HG02588 (cell line): ENCODE measurements at regions not wholly inside any gene's neighbourhood (a gene's known extent, or its start where the extent isn't known, plus 50 kb on each side); places are given as distances from the start of the nearest gene placed in this dataset.
"Not testable (repeated sequence)": the region's sequence is repeated elsewhere in the genome, so short reads cannot be mapped to it uniquely, and the experiment has no call there.

Experiments used
- ATAC-seq: cut with Tn5 transposase; IDR thresholded peaks from one replicate; pipeline ENCODE4 v1.9.1; 2021; ENCODE audit warnings: mild to moderate bottlenecking, moderate library complexity; ENCODE audit not compliant: unreplicated experiment

DNA sequence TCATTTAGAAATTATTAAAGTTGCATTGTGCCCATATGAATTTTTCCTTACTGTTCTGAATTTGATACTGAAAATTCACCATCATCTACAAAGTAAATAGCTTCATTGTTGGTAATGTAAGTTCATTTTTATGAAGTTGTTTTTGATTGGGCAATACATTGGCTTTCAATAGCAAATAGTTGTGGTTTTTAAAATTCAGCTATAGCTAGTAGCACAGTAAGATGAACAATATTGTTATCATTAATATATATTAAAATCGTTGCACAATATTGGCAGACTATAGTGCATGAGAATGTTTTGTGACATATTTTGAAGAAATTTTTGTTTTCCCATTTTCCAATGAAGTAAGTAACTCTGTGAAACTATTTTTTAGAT lies 575.0 kb downstream of the PRKD1 start:
- ATAC-seq = no peak

DNA sequence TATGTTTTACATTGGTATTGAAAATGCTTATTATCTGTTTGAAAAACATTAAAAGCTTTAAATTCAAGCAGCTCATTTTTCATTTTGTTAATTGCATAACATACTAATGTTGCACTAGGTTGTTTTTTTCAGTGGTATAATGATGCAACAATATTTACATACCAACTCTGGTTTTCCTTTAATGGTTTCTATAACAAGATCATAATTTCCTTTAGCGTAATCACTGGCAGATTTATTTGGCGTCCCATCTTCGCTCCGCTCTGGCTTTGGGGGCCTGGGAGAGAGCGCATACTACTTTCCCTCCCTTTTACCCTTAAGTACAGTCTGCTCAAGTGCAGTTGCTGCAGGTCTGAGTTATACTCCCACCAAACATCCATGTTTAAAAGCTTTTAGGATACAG lies 574.1 kb downstream of the PRKD1 start:
- ATAC-seq = no peak

DNA sequence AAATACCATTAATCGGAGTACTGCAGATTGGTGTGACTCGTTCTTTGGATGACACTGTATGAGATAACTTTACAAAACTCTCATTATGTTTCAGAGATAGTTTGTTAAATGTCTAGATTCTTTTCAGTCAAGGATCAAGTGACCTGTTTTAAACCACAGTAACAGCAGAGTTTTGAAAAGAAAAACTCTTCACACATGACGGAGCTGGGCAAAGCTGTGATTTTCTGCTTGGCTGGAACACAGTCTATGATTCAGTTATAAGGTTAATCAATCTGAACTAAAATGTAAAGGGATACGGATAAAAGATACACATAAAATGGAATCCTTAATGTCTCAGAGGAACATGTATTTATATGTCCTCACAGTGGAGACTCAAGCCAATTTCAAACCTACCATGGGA lies 573.2 kb downstream of the PRKD1 start:
- ATAC-seq = no peak

DNA sequence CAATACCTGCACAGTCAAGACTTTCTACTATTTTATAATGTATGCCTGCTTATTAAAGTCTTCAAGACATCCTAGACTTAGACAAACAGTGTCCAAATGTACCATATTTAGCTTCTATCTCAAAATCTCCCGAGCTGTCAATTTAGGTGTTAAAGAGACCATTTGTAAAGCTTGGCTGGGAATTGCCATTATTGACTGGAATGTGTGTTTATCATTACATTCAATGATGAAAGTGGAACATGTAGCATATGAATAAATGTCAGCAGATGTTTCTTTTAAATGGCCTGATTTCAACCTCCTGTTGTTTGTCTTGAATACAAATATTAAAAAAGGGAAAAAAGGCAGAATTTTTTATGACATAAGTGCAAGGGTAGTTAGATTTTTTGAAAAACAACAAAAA lies 572.3 kb downstream of the PRKD1 start:
- ATAC-seq = no peak

DNA sequence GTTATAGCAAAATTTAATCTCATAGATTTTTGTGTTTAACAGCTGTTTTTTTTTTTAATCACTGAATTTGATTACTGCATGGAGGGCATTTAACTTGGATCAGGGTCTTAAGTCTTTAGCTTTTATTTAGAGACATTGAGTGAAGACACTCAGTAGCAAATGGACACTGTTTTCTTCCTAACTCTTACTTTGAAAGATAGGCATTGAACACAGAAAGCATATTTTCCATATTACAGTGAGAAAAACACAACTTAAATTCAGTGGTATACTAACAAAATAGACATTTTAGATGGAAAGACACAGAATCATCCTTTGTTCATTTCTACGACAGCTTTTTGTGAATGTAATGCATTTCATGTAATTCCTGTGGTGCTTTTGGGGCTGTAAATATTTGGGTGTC lies 571.8 kb downstream of the PRKD1 start:
- ATAC-seq = no peak

DNA sequence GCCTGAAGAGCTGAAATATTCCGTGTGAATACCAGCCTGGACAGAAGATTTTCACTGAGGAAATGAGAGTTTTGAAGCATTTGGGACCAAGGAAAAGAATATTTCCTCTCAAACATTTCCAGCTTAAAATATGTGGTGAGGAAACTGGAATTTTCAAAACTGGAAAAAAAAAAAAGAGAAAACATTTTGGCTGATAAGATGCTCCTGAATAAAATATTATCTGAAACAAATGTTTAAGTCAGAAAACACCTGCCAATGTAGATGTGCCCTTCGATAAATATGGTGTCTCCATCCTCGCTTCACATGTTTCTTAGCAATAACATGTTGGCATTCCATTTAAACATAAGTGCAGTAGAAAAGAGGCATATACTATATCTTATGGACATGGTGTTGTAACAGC lies 567.0 kb downstream of the PRKD1 start:
- no peak for ATAC-seq

DNA sequence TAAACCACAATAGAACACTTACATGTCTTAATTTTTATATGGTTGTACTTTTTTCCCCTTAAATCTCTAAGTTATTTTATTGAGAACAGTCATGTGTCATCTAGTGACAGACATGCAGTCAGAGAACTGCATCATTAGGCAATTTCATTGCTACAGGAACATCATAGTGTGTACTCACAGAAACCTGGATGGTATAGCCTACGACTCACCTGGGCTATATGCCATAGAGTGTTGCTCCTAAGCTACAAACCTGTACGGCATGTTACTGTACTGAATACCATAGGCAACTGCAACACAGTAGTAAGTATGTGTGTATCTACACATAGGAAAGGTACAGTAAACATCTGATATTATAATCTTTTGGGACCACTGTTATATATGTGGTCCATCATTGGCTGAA lies 557.6 kb downstream of the PRKD1 start:
- ATAC-seq = no peak

DNA sequence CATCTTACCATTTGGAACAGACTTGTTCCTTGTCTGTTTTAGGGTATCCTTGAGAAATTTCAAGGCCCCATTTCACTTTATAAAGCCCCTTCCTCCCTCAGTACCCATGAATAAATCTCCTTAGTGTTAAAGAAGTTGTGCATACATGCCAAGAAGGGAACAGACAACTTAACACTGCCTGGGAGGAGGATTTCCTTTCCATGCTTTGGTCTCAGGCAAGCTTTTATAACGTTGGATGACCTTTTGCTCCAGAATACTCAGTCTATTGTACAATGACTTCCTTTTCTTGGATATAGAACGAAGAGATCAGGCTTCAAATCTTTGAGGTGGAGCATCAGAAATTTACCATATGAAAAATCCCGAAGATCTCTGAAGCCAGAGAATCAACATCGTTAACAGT lies 551.4 kb downstream of the PRKD1 start:
- no peak for ATAC-seq

DNA sequence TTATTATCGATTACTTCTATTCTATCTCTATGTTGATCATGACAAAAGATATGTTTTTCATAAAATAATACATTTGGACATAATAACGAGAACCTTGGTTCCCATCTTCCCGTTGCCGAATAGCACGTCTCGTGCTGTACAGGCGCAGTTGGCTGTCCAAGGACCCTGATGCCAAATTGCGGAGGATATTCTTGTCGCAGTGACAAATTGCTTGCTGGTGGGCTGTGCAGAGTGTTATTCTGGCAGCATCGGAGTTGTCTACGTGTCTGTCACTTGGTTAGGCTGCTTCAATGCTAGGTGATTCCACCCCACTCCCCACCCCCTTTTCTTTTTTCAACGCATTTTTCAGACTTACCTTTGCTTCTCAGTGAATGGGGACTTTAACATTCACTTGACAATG lies 546.8 kb downstream of the PRKD1 start:
- ATAC-seq = no peak

DNA sequence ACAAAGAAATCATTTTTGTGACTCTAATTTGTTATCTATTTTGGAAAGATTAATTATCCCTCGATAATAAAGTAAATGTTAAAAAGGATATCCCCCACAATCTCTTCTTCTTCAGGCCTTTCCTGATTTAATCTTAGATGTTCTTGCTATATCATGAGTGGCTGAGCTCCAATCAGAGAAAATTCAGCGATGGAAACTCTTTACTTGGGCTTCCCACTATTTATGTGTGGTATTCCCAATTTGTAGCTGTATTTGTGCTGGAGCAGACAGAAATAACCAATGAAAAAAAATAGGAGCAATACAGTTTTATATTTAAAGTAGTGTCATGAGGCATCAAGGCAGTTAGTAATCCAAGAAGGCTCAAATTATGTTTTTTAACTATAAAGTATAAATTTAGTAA lies 539.1 kb downstream of the PRKD1 start:
- ATAC-seq = no peak

DNA sequence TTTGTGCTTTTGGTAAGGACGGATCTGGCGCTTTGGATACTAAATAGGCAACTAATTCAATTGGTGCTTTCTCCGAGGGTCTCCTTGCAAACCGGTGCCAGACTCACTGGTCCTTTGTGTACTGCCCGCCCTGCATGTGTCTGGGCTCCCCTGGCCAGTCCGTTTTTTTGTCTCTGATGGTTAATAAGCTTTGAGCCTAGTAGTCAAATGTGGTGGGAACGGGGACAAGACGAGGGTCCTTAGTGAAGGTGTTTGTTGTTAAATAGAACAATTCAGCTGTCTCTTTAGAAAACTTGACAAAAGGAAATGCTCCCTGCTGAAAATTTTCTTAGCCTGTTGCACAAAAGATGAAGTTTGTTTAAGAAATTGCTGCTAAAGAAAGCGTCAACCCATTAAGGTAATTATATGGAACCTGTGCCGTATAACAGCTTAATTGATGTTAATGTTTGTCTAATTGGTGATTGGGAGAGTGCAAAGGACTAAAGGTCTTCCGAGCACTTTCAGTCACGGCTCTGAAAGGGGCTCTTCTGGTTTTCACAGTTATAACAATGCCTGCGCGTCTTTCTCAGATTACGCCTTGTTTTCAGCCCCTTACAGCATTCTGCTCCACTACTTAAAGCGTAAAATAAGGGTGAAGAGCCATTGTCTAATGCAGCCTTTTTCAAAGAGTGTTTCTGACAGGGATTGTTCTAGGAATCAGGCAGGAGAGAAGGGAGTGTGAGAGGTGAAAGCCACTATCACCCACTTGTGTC lies 537.4 kb downstream of the PRKD1 start:
- ATAC-seq = no peak

DNA sequence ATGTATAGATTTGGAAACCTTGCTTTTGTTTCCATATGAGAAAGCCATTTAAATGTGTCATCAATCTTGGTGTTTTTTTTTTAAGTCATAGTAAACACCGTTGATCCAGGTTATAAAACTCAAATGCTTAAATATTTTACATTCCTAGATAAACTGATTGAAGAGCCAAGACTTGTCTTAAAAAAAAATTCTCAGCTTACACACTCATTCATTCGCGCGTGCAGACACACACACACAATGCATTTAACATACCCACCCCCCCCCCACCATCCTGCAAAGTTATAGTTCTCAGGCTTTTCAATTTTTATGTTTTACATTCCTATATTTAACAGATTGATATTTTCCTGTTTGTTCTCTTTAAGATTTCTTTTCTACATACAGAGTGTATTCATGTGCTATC lies 536.4 kb downstream of the PRKD1 start:
- ATAC-seq = no peak

DNA sequence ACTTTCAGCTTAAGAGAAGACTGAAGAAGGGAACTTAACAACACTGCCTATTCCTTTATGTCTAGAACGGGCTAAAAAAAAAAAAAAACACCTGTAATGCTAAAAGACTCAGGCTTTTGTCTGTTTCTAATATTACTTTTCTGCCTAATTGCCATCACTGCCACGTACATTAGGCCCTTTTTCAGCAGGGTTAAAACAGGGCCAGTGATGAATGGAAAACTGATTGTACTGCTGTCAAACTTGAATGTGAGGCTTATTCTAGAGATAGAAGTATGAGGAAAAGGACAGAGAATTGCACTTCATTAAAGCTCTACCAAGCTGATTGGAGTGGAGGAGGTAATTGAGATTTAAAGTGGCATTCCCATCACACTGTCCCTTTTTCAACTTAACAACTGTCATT lies 535.8 kb downstream of the PRKD1 start:
- no peak for ATAC-seq

DNA sequence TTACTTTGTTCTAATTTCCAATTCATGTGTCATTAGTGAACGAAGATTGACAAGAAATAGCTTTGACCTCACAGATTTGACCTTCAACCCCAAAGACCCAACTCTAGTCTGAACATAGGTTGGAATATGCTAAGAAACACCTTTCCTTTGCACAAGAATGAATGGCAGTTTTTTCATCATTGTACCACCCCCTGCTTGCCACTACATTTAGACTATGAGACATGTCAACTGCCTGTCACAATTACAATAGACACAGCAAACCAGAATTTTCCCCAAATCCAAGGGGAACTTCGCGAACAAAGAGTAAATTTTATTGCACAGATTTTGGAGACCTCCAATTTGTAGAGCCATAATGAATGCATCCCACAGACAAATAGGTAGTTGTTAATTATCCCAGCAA lies 535.4 kb downstream of the PRKD1 start:
- ATAC-seq = no peak

DNA sequence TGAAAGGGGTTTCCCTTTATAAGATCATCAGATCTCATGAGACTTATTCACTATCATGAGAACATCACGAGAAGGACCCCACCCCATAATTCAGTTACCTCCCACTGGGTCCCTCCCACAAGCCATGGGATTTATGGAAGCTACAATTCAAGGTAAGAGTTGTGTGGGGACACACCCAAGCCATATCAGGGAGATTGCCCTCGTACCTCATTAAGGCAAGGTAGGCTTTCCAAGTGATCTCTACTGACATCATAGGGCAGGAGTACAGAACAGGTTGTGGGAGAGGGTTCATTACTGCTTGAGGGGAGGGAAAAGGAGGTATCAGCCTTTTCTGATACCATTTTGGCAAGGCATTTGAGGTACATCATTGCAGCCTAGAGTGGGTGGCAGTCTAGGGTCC lies 524.6 kb downstream of the PRKD1 start:
- no peak for ATAC-seq

DNA sequence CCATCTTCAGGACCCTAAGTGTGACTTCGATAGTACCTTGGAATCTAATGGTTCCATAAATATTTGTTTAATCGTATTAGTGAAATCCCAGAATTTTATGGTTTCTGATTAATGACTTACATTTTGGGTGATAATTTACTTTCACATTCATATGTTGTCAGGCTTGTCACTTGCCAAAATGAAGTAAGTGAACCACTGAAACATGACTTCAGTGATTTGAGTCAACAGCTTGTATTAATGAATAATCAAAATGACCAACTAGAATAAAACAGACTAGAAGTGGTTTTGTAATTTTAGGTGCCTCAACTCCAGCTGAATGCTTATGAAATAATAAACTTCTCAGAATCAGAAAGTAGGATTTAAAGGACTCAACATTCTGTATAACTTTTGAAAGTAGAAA lies 517.1 kb downstream of the PRKD1 start:
- no peak for ATAC-seq

DNA sequence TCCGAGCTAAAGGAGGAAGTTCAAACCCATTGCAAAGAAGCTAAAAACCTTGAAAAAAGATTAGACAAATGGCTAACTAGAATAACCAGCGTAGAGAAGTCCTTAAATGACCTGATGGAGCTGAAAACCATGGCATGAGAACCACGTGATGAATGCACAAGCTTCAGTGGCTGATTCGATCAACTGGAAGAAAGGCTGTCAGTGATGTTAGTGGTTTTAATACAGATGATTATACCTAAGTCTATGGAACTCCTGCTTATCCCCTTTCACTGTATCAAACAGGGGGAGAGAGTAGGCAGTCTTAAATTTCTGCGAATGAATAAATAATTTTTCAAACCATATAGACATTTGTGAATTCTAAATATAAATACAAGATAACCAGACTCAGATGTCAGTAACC lies 512.7 kb downstream of the PRKD1 start:
- not testable (repeated sequence) for ATAC-seq

DNA sequence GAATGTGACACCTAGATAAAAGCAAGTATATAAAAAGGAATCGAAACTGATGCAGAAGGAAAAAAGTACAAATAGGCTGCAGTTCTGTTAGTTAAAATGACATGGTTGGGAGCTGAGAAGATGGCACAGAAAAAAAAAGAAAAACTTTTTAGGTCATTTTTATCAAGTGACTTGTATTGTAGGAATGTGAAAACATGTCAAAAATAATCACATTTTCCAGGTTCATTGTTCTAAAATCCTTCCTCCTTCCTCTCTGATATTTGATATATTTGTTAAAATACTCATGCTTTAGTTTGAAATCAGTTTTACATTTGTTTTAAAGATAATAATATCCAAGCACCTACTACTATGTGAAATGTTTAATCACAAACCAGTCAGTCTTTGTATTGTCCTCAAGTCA lies 507.9 kb downstream of the PRKD1 start:
- ATAC-seq = no peak

DNA sequence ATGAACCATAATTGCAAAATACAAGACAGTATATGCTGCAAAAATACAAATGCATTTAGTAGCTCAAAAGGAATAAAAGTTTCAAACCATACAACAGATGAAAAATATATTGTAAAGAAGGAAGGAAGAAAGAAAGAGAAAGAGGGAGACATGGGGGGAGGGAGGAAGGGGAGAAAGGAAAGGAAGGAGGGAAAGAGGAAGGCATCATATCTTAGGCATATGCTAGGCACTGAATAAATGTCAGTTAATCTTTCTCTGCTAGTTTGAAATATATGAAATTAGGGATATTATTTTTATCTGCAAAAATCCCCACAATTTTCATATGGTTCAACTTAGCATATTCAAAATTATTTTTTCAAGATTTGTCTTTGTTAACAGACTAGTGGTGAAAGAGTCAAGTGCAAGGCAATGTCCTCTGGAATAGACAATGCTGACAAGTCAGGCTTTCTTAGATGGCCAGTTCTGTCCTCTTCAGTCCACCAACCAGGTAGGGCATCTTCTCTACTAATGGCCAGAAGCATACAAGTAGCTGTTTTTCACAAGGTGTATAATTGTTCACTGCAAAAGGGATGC lies 506.4 kb downstream of the PRKD1 start:
- ATAC-seq = no peak

DNA sequence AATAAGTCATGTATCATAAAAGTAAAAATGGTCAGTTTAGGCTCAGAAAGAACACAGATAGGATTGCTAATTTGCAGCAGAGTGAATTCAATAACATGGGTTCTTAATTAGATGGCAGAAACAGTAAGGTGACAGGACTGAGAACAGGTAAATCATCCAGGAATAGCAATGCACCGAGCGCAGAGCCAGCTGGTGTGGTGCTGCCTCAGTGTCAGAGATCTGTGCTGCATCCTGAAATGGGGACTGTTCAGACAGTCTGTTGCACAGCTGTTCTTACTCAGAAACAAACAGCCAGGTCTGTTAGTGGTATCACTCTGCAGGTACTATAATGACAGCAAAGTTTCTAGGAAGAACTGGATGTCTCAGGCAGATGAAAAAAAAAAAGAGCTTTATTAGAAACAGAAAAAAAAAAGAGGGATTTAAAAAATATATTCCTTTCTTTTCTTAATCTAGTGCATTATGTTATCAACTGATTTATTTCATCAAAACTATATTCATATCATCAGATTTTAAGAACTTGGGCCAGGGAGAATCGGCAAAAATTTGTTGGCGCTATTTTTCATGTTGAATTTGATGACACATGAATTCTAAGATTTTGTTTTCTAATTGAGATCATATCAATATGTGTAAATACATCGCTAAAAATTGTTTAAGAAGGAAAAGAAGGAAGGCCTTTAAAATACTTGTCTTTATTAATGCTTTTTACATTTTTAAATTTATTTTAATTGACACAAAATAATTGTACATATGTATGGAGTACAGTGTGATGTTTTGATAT lies 501.8 kb downstream of the PRKD1 start:
- ATAC-seq = no peak

DNA sequence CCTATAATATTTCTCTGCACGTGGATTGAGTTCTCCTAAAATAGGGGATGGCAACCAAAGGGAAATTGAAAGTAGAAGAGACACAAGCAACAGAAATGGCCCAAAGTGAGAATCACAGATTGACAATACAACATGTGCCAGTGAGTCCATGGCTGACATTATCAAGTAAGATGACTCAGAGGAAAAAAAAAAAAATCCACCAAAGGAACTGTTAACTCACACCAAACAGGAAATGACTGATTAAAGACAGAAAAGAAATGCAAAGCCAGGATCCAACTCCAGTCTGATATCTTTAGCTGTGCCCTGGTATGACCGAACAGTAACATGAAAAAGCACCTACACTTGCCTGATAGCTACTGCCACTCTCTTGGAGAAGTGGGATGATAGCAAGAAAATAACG lies 485.0 kb downstream of the PRKD1 start:
- ATAC-seq = no peak

DNA sequence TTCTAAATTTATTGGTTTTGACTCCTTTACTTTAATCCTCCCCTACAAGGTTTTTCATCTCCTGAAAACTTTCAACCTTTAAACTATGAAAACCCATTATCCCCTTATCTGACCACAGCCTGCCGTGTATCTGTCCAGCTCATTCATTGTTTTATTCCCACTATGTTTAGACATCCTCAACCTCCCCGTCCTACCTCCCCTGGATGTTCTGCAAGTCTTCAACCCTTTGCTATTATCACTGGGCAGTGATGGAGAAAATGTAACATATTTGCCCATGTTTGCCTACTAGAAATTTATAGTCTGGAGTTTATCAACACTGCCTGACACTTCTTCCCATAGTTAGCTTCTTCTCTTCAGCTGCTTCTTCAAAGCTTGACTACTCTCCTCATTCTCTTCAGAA lies 483.4 kb downstream of the PRKD1 start:
- no peak for ATAC-seq
